Brain microvascular endothelial cell (primary cell): ENCODE measurements at regions not wholly inside any gene's neighbourhood (a gene's known extent, or its start where the extent isn't known, plus 50 kb on each side); places are given as distances from the start of the nearest gene placed in this dataset.
A peak's percentile ranks its signal among the peaks of the same experiment; 100 is the strongest.

Experiments
- DNase-seq: peaks from one replicate; pipeline ENCODE4 v3.0.0-alpha.2; 2020
- H3K27ac ChIP-seq: fragments of 250-450 bp; sonication (Bioruptor Pico); 2 replicates; pipeline ENCODE4 v1.5.1; 2020; ENCODE audit warnings: mild to moderate bottlenecking, moderate library complexity
- H3K27me3 ChIP-seq: fragments of 250-450 bp; sonication (Bioruptor Pico); replicated peaks from 2 replicates; pipeline ENCODE4 v1.5.1; 2020; ENCODE audit warnings: mild to moderate bottlenecking
- H3K36me3 ChIP-seq: fragments of 250-450 bp; sonication (Bioruptor Pico); replicated peaks from 2 replicates; pipeline ENCODE4 v1.5.1; 2020; ENCODE audit warnings: mild to moderate bottlenecking
- H3K4me3 ChIP-seq: 2 replicates; pipeline ENCODE4 v1.5.1; 2011; ENCODE audit warnings: low read depth, mild to moderate bottlenecking, control low read depth, low read length, moderate library complexity
- CTCF ChIP-seq: IDR thresholded peaks from 2 replicates; pipeline ENCODE4 v1.5.1; 2011; ENCODE audit warnings: low read depth, mild to moderate bottlenecking, moderate library complexity, low read length, control low read depth, inconsistent platforms; ENCODE audit errors: missing control alignments
- in situ Hi-C: cut with HindIII; loops from 2 replicates; pipeline ENCODE4 v1.10.0; 2017; ENCODE audit warnings: low sequenced_read_pairs, low pct_ligation_motif_present

DNA sequence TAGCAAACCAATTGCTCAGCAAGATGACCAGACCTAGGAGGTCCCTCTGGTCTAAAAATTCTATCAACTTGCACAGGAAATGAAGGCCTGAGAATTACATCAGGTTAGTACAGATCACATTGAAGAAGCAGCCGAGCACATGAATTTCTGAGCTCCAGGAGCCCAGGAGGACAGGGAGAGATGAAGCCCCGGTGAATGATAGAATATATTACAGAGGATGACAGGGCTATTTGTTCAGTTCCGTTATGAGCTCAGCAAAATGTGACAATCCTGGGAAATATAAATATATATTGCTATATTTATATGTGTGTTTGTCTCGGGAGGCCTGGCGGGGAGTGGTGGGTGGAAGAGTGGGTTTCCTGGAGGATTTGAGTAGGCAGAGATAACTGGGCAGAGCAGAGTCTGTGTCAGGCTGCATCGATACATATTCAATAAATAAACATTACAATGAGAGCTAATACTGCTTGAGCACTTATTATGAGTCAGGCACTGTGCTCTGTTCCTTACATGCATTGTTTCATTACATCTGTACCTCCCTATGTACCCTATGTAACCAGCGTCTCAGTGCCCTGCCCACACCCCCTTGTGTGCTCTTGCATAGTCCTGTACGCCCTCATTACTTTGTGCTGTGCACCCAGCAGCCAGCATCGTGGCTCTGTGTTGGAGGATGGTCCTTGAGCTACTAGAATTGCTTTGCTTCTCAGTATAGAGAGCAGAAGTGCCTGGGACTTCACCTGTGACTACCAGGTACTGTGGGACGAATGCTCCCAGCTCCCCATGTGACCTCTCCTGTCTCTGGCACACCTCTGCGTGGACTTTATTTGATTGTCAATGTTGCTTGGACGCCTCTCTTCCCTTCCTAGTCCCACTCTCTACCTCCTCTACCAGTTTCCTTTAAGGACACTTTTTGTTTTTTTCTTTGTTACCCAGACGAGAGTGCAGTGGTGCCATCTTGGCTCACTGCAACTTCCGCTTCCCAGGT, 58.1 kb upstream of the KLF9 start:
- Histone ChIP-seq H3K27me3 (no peaks in the 10 kb centered on the region), H3K4me3 (no peak overlapping the region), H3K36me3 (no peaks in the 10 kb centered on the region), H3K27ac (no peak overlapping the region)
- no peak for TF ChIP-seq CTCF
- DNase-seq, result no peak
- in situ Hi-C loops, result no loop called here

GRCh38 chr9:70470050-70471015, 55.9 kb upstream of the KLF9 start:
- in situ Hi-C loops, result no loop called here
- TF ChIP-seq CTCF, result no peak
- H3K27me3 ChIP-seq, result no peaks in the 10 kb centered on the region
- no peak overlapping the region for H3K27ac ChIP-seq
- DNase-seq, result no peak
- H3K36me3 ChIP-seq, result no peaks in the 10 kb centered on the region
- H3K4me3 ChIP-seq, result no peak overlapping the region

DNA sequence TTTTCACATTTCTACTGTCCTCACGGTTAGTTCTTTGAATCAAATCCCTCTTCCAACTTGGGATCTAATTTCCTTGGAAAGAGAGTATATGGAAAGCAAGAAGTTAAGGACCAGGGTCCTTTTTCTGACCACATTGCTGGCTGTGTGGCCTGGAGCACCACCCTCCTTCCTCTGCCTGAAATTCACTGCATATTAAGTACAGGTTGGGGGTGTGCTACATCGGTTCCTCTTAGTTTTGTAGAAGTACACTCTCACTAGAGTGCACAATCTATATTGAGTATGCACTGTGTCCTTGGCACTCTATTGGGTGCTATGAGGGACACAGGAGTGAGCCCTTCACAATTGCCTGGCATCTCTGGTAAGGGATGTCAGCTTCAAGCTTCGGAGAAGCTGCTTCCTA, 53.8 kb upstream of the KLF9 start:
- no peak for DNase-seq
- H3K4me3 ChIP-seq, result no peak overlapping the region
- H3K27ac ChIP-seq, result no peak overlapping the region
- no peaks in the 10 kb centered on the region for H3K36me3 ChIP-seq
- in situ Hi-C loops, result no loop called here
- no peaks in the 10 kb centered on the region for H3K27me3 ChIP-seq
- TF ChIP-seq CTCF, result no peak

- peak; percentile 82 for DNase-seq
- in situ Hi-C loops, result no loop called here
- TF ChIP-seq CTCF, result peak; percentile 30
- peak overlapping the region; percentile 40 for H3K27ac ChIP-seq
- H3K27me3 ChIP-seq, result no peaks in the 10 kb centered on the region
- no peaks in the 10 kb centered on the region for H3K36me3 ChIP-seq
- H3K4me3 ChIP-seq, result no peak overlapping the region
Measured at GRCh38 chr9:70466976-70467561, 52.6 kb upstream of the KLF9 start.

DNA sequence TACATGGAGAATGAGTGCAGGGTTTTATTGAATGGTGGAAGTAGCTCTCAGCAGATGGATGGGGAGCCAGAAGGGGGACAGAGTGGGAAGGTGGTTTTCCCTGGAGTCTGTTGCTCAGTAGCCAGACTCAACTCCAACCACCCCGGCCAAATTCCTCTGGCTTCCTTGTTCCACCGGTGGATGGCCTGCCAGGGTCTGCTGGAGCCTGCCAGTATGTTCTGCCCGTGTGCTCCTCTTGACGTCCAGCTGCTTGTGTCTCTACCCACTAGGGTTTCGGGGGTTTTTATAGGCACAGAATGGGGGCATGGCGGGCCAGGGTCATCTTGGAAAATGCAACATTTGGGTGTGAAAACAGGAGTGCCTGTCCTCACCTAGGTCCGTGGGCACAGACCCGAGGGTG, 51.4 kb upstream of the KLF9 start:
- no peaks in the 10 kb centered on the region for H3K36me3 ChIP-seq
- H3K27ac ChIP-seq, result no peak overlapping the region
- no peak for DNase-seq
- no peak overlapping the region for H3K4me3 ChIP-seq
- TF ChIP-seq CTCF, result no peak
- in situ Hi-C loops, result no loop called here
- no peaks in the 10 kb centered on the region for H3K27me3 ChIP-seq
